Smooth muscle cell (in vitro differentiated cells): ENCODE measurements at regions not wholly inside any gene's neighbourhood (a gene's known extent, or its start where the extent isn't known, plus 50 kb on each side); places are given as distances from the start of the nearest gene placed in this dataset.

Experiments used
- DNase-seq: peaks from one replicate; lab custom pipeline; 2025; ENCODE audit not compliant: unreplicated experiment; lab: John Stamatoyannopoulos, UW
- H2AFZ ChIP-seq: fragments of 200-600 bp; sonication (generic); 2 replicates; pipeline ENCODE4 v1.6.0; 2016; ENCODE audit warnings: antibody characterized with exemption, low read depth, mild to moderate bottlenecking
- H3F3A ChIP-seq: fragments of 200-600 bp; sonication (generic); 2 replicates; pipeline ENCODE4 v1.6.0; 2017; ENCODE audit warnings: antibody characterized with exemption, low read depth
- H3K27ac ChIP-seq: fragments of 200-600 bp; sonication (generic); 2 replicates; pipeline ENCODE4 v1.5.1; 2016; ENCODE audit warnings: low read depth, mild to moderate bottlenecking
- H3K27me3 ChIP-seq: fragments of 200-600 bp; sonication (generic); 2 replicates; pipeline ENCODE4 v1.6.1; 2016; ENCODE audit warnings: low read depth, mild to moderate bottlenecking
- H3K36me3 ChIP-seq: fragments of 200-600 bp; sonication (generic); 2 replicates; pipeline ENCODE4 v1.5.1; 2016; ENCODE audit warnings: low read depth
- H3K4me1 ChIP-seq: fragments of 200-600 bp; sonication (generic); 2 replicates; pipeline ENCODE4 v1.5.1; 2016; ENCODE audit warnings: low read depth
- H3K4me2 ChIP-seq: fragments of 200-600 bp; sonication (generic); 2 replicates; pipeline ENCODE4 v1.6.0; 2016; ENCODE audit warnings: mild to moderate bottlenecking
- H3K4me3 ChIP-seq: fragments of 200-600 bp; sonication (generic); 2 replicates; pipeline ENCODE4 v1.5.1; 2016; ENCODE audit warnings: mild to moderate bottlenecking
- H3K79me2 ChIP-seq: fragments of 200-600 bp; sonication (generic); 2 replicates; pipeline ENCODE4 v1.6.0; 2016; ENCODE audit warnings: low read depth, mild to moderate bottlenecking
- H3K9ac ChIP-seq: fragments of 200-600 bp; sonication (generic); 2 replicates; pipeline ENCODE4 v1.6.0; 2016; ENCODE audit warnings: low read depth
- H3K9me3 ChIP-seq: fragments of 200-600 bp; sonication (generic); replicated peaks from 2 replicates; pipeline ENCODE4 v1.5.1; 2016; ENCODE audit warnings: low read depth
- H4K20me1 ChIP-seq: fragments of 200-600 bp; sonication (generic); 2 replicates; pipeline ENCODE4 v1.6.0; 2016; ENCODE audit warnings: low read depth
- CTCF ChIP-seq: fragments of 200-600 bp; sonication (generic); IDR thresholded peaks from 2 replicates; pipeline ENCODE4 v1.5.1; 2017; ENCODE audit warnings: borderline replicate concordance, mild to moderate bottlenecking, antibody characterized with exemption; ENCODE audit not compliant: insufficient read depth, poor library complexity, severe bottlenecking
- WGBS: methylation state at CpG from one replicate; pipeline ENCODE4 v1.1.7; 2016; ENCODE audit warnings: low lambda C conversion rate; 5-methylcytosine and 5-hydroxymethylcytosine counted together

- no peaks in the 10 kb centered on the region for H3K79me2 ChIP-seq
- no peak overlapping the region for H3K4me3 ChIP-seq
- no peak for DNase-seq
- 24% methylated on average over 4 of the region's 4 CpGs for WGBS
- peaks cover 31% of the 10 kb centered on the region for H3F3A ChIP-seq
- H3K36me3 ChIP-seq, result no peaks in the 10 kb centered on the region
- peak overlapping the region; percentile 67 for H3K4me2 ChIP-seq
- H3K9me3 ChIP-seq, result no peaks in the 10 kb centered on the region
- no peaks in the 10 kb centered on the region for H4K20me1 ChIP-seq
- peaks cover 58% of the 10 kb centered on the region for H3K4me1 ChIP-seq
- no peak overlapping the region for H3K9ac ChIP-seq
- no peak for TF ChIP-seq CTCF
- peak overlapping the region; percentile 72 for H3K27ac ChIP-seq
- no peaks in the 10 kb centered on the region for H3K27me3 ChIP-seq
- peak overlapping the region; percentile 16 for H2AFZ ChIP-seq
These were observed 150.9 kb upstream of the ANK2 start for GRCh38 chr4:112898357-112899141.

GRCh38 chr4:112900416-112900815 lies 149.0 kb upstream of the ANK2 start:
- H3K9ac ChIP-seq, result no peak overlapping the region
- H3K4me3 ChIP-seq, result no peak overlapping the region
- WGBS, result 44% methylated on average over 2 of the region's 2 CpGs
- peaks cover 20% of the 10 kb centered on the region for H3F3A ChIP-seq
- no peaks in the 10 kb centered on the region for H3K27me3 ChIP-seq
- H2AFZ ChIP-seq, result no peak overlapping the region
- peaks cover 50% of the 10 kb centered on the region for H3K4me1 ChIP-seq
- no peaks in the 10 kb centered on the region for H3K79me2 ChIP-seq
- no peaks in the 10 kb centered on the region for H3K36me3 ChIP-seq
- no peaks in the 10 kb centered on the region for H3K9me3 ChIP-seq
- TF ChIP-seq CTCF, result no peak
- no peaks in the 10 kb centered on the region for H4K20me1 ChIP-seq
- H3K4me2 ChIP-seq, result no peak overlapping the region
- H3K27ac ChIP-seq, result no peak overlapping the region
- DNase-seq, result no peak

- Histone ChIP-seq H2AFZ (no peak overlapping the region), H3K79me2 (no peaks in the 10 kb centered on the region), H3K27ac (no peak overlapping the region), H3K9ac (no peak overlapping the region), H4K20me1 (no peaks in the 10 kb centered on the region), H3K4me1 (peaks cover 40% of the 10 kb centered on the region), H3K36me3 (no peaks in the 10 kb centered on the region), H3K27me3 (no peaks in the 10 kb centered on the region), H3K4me2 (no peak overlapping the region), H3K9me3 (no peaks in the 10 kb centered on the region), H3F3A (peaks cover 16% of the 10 kb centered on the region), H3K4me3 (no peak overlapping the region)
- 100% methylated on average over 1 of the region's 1 CpG for WGBS
- DNase-seq, result no peak
- TF ChIP-seq CTCF, result no peak
These were observed 147.5 kb upstream of the ANK2 start for GRCh38 chr4:112901962-112902411.

GRCh38 chr4:112905728-112906127 lies 143.7 kb upstream of the ANK2 start:
- Histone ChIP-seq H3K79me2 (no peaks in the 10 kb centered on the region), H3K4me3 (no peak overlapping the region)
- WGBS, result 66% methylated on average over 4 of the region's 4 CpGs

More at GRCh38 chr4:112905728-112906127, 143.7 kb upstream of the ANK2 start:
- peak overlapping the region; percentile 24 for H3K4me2 ChIP-seq
- no peak overlapping the region for H3K27ac ChIP-seq
- DNase-seq, result no peak
- H3F3A ChIP-seq, result no peaks in the 10 kb centered on the region
- H2AFZ ChIP-seq, result no peak overlapping the region
- H3K27me3 ChIP-seq, result no peaks in the 10 kb centered on the region
- H3K4me1 ChIP-seq, result peaks cover 42% of the 10 kb centered on the region
- H3K9me3 ChIP-seq, result no peaks in the 10 kb centered on the region
- H3K9ac ChIP-seq, result no peak overlapping the region
- H4K20me1 ChIP-seq, result no peaks in the 10 kb centered on the region
- H3K36me3 ChIP-seq, result no peaks in the 10 kb centered on the region
- no peak for TF ChIP-seq CTCF
